MCF 10A (cell line): ENCODE measurements at regions not wholly inside any gene's neighbourhood (a gene's known extent, or its start where the extent isn't known, plus 50 kb on each side); places are given as distances from the start of the nearest gene placed in this dataset.

ENCODE experiments used
- BruUV-seq: library from RNA; stranded (reverse); fragments of 400-500 nt; replicated peaks from 2 replicates; lab custom pipeline; 2021; lab: Mats Ljungman, UMichigan
- CTCF ChIA-PET: fragments of 300-600 bp; sonication (Branson Sonifier 250); formaldehyde crosslinking; extraction: SDS; loops from one replicate; lab custom pipeline; 2021; ENCODE audit warnings: antibody characterized with exemption, inconsistent platforms; lab: Yijun Ruan, JAX
- POLR2A ChIA-PET: fragments of 300-600, 350-650 bp; sonication (Branson Sonifier 250); formaldehyde crosslinking; extraction: SDS; loops from one replicate; lab custom pipeline; 2020; ENCODE audit warnings: antibody characterized with exemption, inconsistent platforms; lab: Yijun Ruan, JAX
- DNase-seq: peaks from one replicate; pipeline ENCODE4 v3.0.0-alpha.2; 2018; ENCODE audit not compliant: unreplicated experiment
- H3K27ac Mint-ChIP-seq: one replicate; pipeline ENCODE4 v1.8.0; 2022; ENCODE audit warnings: mild to moderate bottlenecking, low read depth, mixed read lengths; ENCODE audit not compliant: unreplicated experiment
- H3K27me3 Mint-ChIP-seq: one replicate; pipeline ENCODE4 v1.8.0; 2022; ENCODE audit warnings: mixed read lengths; ENCODE audit not compliant: insufficient read depth, unreplicated experiment
- H3K36me3 Mint-ChIP-seq: one replicate; pipeline ENCODE4 v1.8.0; 2022; ENCODE audit warnings: mild to moderate bottlenecking, moderate library complexity, mixed read lengths; ENCODE audit not compliant: insufficient read depth, unreplicated experiment
- H3K4me1 Mint-ChIP-seq: one replicate; pipeline ENCODE4 v1.8.0; 2022; ENCODE audit warnings: mixed read lengths; ENCODE audit not compliant: insufficient read depth, unreplicated experiment
- H3K4me3 Mint-ChIP-seq: one replicate; pipeline ENCODE4 v1.8.0; 2022; ENCODE audit warnings: mild to moderate bottlenecking, moderate library complexity, mixed read lengths; ENCODE audit not compliant: unreplicated experiment
- H3K9me3 Mint-ChIP-seq: one replicate; pipeline ENCODE4 v1.8.0; 2022; ENCODE audit warnings: mixed read lengths; ENCODE audit not compliant: unreplicated experiment
- CTCF ChIP-seq: fragments of 200-600 bp; IDR thresholded peaks from one replicate; pipeline ENCODE4 v1.8.0; 2022; ENCODE audit warnings: antibody characterized with exemption, mild to moderate bottlenecking; ENCODE audit not compliant: unreplicated experiment
- intact Hi-C: fragments of 100-400 bp; cut with micrococcal nuclease; formaldehyde crosslinking; loops from 2 replicates; pipeline ENCODE4 v1.14.1; 2022

- H3K27ac Mint-ChIP-seq, result no peak overlapping the region
- DNase-seq, result no peak
- no peaks in the 10 kb centered on the region for H3K36me3 Mint-ChIP-seq
- intact Hi-C loops, result no loop called here
- CTCF ChIA-PET, result interaction anchor here (0.6 to 1.4 kb wide), 5 partner anchors 9 to 341 kb away, joined by 3 to 5 read pairs (median 5); no protein-coding TSS in a partner anchor
- no peaks in the 10 kb centered on the region for H3K9me3 Mint-ChIP-seq
- POLR2A ChIA-PET, result interaction anchor here (0.7 kb wide), 1 partner anchor 9 kb away, joined by 3 read pairs; no protein-coding TSS in a partner anchor
- H3K4me3 Mint-ChIP-seq, result no peak overlapping the region
- H3K4me1 Mint-ChIP-seq, result peaks cover 7% of the 10 kb centered on the region
- no TSS peak for BruUV-seq
- no peak for TF ChIP-seq CTCF
- peaks cover 50% of the 10 kb centered on the region for H3K27me3 Mint-ChIP-seq
Observed at GRCh38 chr17:14947671-14948070, 317.5 kb downstream of the PMP22 start.

DNA sequence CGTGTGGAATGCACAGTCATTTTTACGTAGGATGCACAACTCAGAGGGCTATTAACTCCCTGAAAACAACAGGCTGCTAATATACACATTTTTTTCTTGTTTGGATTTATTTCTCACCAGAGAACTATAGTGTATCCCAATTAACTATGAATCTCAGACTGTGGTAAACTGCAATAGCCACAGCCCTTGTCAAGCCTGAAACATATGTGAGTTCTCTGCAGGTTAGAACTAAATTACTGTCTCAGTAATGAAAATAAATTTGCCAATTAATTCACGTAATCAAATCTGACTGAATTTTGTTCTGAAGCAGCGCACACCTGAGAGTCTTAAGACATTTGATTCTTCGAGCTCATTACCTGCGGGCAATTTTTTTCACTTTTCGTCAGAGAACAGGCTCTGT, 318.6 kb downstream of the PMP22 start:
- TF ChIP-seq CTCF, result no peak
- Mint-ChIP-seq H3K4me1 (peaks cover 18% of the 10 kb centered on the region), H3K27me3 (peaks cover 43% of the 10 kb centered on the region), H3K9me3 (no peaks in the 10 kb centered on the region), H3K36me3 (no peaks in the 10 kb centered on the region), H3K27ac (no peak overlapping the region), H3K4me3 (no peak overlapping the region)
- BruUV-seq, result no TSS peak
- no peak for DNase-seq
- ChIA-PET CTCF (interaction anchor here (0.7 kb wide), 1 partner anchor 874 kb away, joined by 5 read pairs; no protein-coding TSS in a partner anchor), POLR2A (no interaction called here)
- intact Hi-C loops, result no loop called here

- H3K4me3 Mint-ChIP-seq, result no peak overlapping the region
- no TSS peak for BruUV-seq
- H3K27ac Mint-ChIP-seq, result peak overlapping the region; percentile 73
- H3K9me3 Mint-ChIP-seq, result no peaks in the 10 kb centered on the region
- no peaks in the 10 kb centered on the region for H3K36me3 Mint-ChIP-seq
- peaks cover 27% of the 10 kb centered on the region for H3K4me1 Mint-ChIP-seq
- CTCF ChIA-PET, result interaction anchor here (0.6 to 0.9 kb wide), 3 partner anchors 17 to 314 kb away, joined by 3 to 4 read pairs (median 3); no protein-coding TSS in a partner anchor
- POLR2A ChIA-PET, result no interaction called here
- H3K27me3 Mint-ChIP-seq, result peaks cover 14% of the 10 kb centered on the region
- intact Hi-C loops, result loop anchor here (2.0 kb wide), 1 partner anchor 150 kb away; no protein-coding TSS in a partner anchor
- no peak for TF ChIP-seq CTCF
- DNase-seq, result peak; percentile 91
Observed at GRCh38 chr17:14942526-14943190, 322.5 kb downstream of the PMP22 start.

GRCh38 chr17:14940938-14941265, 324.2 kb downstream of the PMP22 start:
- H3K27me3 Mint-ChIP-seq, result peaks cover 10% of the 10 kb centered on the region
- peaks cover 27% of the 10 kb centered on the region for H3K4me1 Mint-ChIP-seq
- CTCF ChIA-PET, result interaction anchor here (0.6 to 1.5 kb wide), 3 partner anchors 14 to 216 kb away, joined by 3 to 4 read pairs (median 3); no protein-coding TSS in a partner anchor
- TF ChIP-seq CTCF, result no peak
- H3K4me3 Mint-ChIP-seq, result no peak overlapping the region
- DNase-seq, result peak; percentile 74
- no TSS peak for BruUV-seq
- H3K9me3 Mint-ChIP-seq, result no peaks in the 10 kb centered on the region
- POLR2A ChIA-PET, result interaction anchor here (1.3 kb wide), 1 partner anchor 229 kb away, joined by 5 read pairs; no protein-coding TSS in a partner anchor
- intact Hi-C loops, result no loop called here
- no peaks in the 10 kb centered on the region for H3K36me3 Mint-ChIP-seq
- peak overlapping the region; percentile 24 for H3K27ac Mint-ChIP-seq
